A549 (cell line): ENCODE measurements at regions not wholly inside any gene's neighbourhood (a gene's known extent, or its start where the extent isn't known, plus 50 kb on each side); places are given as distances from the start of the nearest gene placed in this dataset.

Experiments
- ATAC-seq, 2 experiments: fragments of 200-7000 bp in 1 of 2; fragments of >200 bp in 1 of 2; cut with Nextera tagmentation in 1 of 2; cut with Tn5 transposase in 1 of 2; 3 replicates each; pipeline versions ENCODE4 v1.8.0 to v1.9.1; 2018 to 2020; ENCODE audit warnings: mild to moderate bottlenecking in 1 of 2, moderate library complexity in 1 of 2
- CTCF ChIA-PET: fragments of 300-600 bp; sonication (Branson Sonifier 250); formaldehyde crosslinking; extraction: SDS; loops from one replicate; lab custom pipeline; 2021; ENCODE audit warnings: antibody characterized with exemption, inconsistent platforms; lab: Yijun Ruan, JAX
- POLR2A ChIA-PET: fragments of 350-600 bp; formaldehyde crosslinking; extraction: SDS; loops from one replicate; lab custom pipeline; 2021; ENCODE audit warnings: antibody characterized with exemption, inconsistent platforms; lab: Yijun Ruan, JAX
- DNase-seq, 2 experiments: peaks; one replicate each; pipeline versions ENCODE4 v3.0.0 to v3.0.0-alpha.2; 2011 to 2016; ENCODE audit warnings: low read depth in 1 of 2, low spot score in 1 of 2
- FAIRE-seq: peaks from 2 replicates; lab custom pipeline; 2011; peaks lifted over from hg19 to GRCh38; lab: Jason Lieb, UNC
- H3K27ac ChIP-seq, 2 experiments: fragments of >200 bp; sonication (Bioruptor Twin); formaldehyde crosslinking; 3 replicates each; pipeline ENCODE4 v1.5.1; 2016 to 2017
- H3K4me1 ChIP-seq: fragments of >200 bp; sonication (Bioruptor Twin); formaldehyde crosslinking; 3 replicates; pipeline ENCODE4 v1.6.1; 2016
- H3K4me2 ChIP-seq: fragments of >200 bp; sonication (Bioruptor Twin); formaldehyde crosslinking; 3 replicates; pipeline ENCODE4 v1.6.1; 2016
- H3K4me3 ChIP-seq: fragments of >200 bp; sonication (Bioruptor Twin); formaldehyde crosslinking; 3 replicates; pipeline ENCODE4 v1.5.1; 2016
- H3K9me3 ChIP-seq: fragments of >200 bp; sonication (Bioruptor Twin); formaldehyde crosslinking; 3 replicates; pipeline ENCODE4 v1.6.1; 2016
- CBX8 ChIP-seq: fragments of 200-600 bp; sonication (generic); IDR thresholded peaks from 2 replicates; pipeline ENCODE4 v1.6.1; 2016
- CEBPB ChIP-seq, 2 experiments: fragments of >200 bp in 1 of 2; sonication (Bioruptor Twin) in 1 of 2; formaldehyde crosslinking in 1 of 2; IDR thresholded peaks; 2 replicates each; pipeline ENCODE4 v1.6.1; 2012 to 2016
- CHD4 ChIP-seq: fragments of 200-600 bp; sonication (generic); IDR thresholded peaks from 2 replicates; pipeline ENCODE4 v1.6.1; 2016; ENCODE audit warnings: antibody characterized with exemption, mild to moderate bottlenecking, borderline replicate concordance
- CTCF ChIP-seq: fragments of >200 bp; sonication (Bioruptor Twin); formaldehyde crosslinking; IDR thresholded peaks from 3 replicates; pipeline ENCODE4 v1.5.1; 2016
- EHF ChIP-seq: fragments of 250-450 bp; sonication (Bioruptor Pico); IDR thresholded peaks from 2 replicates; pipeline ENCODE4 v1.5.0; 2020; ENCODE audit warnings: mild to moderate bottlenecking
- FOSL2 ChIP-seq, 2 experiments: fragments of 450-650 bp in 1 of 2; fragments of >200 bp in 1 of 2; sonication (Bioruptor Twin) in 1 of 2; formaldehyde crosslinking; IDR thresholded peaks; 2 replicates each; pipeline versions ENCODE4 v1.5.0 to v1.6.1; 2016 to 2020; ENCODE audit warnings: mild to moderate bottlenecking in 1 of 2, moderate library complexity in 1 of 2
- FOXS1 ChIP-seq: fragments of 250-450 bp; sonication (Bioruptor Pico); IDR thresholded peaks from 2 replicates; pipeline ENCODE4 v1.5.0; 2020; ENCODE audit warnings: mild to moderate bottlenecking, moderate library complexity
- GATA3 ChIP-seq: IDR thresholded peaks from 2 replicates; pipeline ENCODE4 v1.6.1; 2012; ENCODE audit warnings: borderline replicate concordance
- HOXA7 ChIP-seq: fragments of 250-450 bp; sonication (Bioruptor Pico); IDR thresholded peaks from 2 replicates; pipeline ENCODE4 v1.5.0; 2020; ENCODE audit warnings: mild to moderate bottlenecking, moderate library complexity
- HOXB5 ChIP-seq: fragments of 250-450 bp; sonication (Bioruptor Pico); IDR thresholded peaks from 2 replicates; pipeline ENCODE4 v1.5.0; 2020; ENCODE audit warnings: mild to moderate bottlenecking, moderate library complexity
- KDM1A ChIP-seq: fragments of 200-600 bp; sonication (generic); IDR thresholded peaks from 2 replicates; pipeline ENCODE4 v1.6.1; 2016; ENCODE audit warnings: low read depth, mild to moderate bottlenecking
- MAFK ChIP-seq: fragments of 450-650 bp; IDR thresholded peaks from 2 replicates; pipeline ENCODE4 v1.6.1; 2014; ENCODE audit not compliant: partially characterized antibody
- NPAS2 ChIP-seq: fragments of 250-450 bp; sonication (Bioruptor Pico); IDR thresholded peaks from 2 replicates; pipeline ENCODE4 v1.8.0; 2022; ENCODE audit warnings: mild to moderate bottlenecking, moderate library complexity, borderline replicate concordance
- NR3C1 ChIP-seq: fragments of >200 bp; sonication (Bioruptor Twin); formaldehyde crosslinking; IDR thresholded peaks from 3 replicates; pipeline ENCODE4 v1.6.1; 2017
- PBX3 ChIP-seq: IDR thresholded peaks from 2 replicates; pipeline ENCODE4 v1.6.1; 2012
- POLR2AphosphoS2 ChIP-seq: conservative IDR thresholded peaks from 2 replicates; pipeline ENCODE4 v1.6.1; 2012; ENCODE audit warnings: low read length, improper control_type of control experiment, inconsistent platforms
- RAD21 ChIP-seq, 2 experiments: fragments of >200 bp in 1 of 2; sonication (Bioruptor Twin) in 1 of 2; formaldehyde crosslinking in 1 of 2; IDR thresholded peaks in 1 of 2; conservative IDR thresholded peaks in 1 of 2; 2 replicates in 1 of 2; 3 replicates in 1 of 2; pipeline ENCODE4 v1.6.1; 2012 to 2018; ENCODE audit warnings: inconsistent platforms in 1 of 2
- RARB ChIP-seq: fragments of 250-450 bp; sonication (Bioruptor Pico); IDR thresholded peaks from 2 replicates; pipeline ENCODE4 v1.8.0; 2021; ENCODE audit warnings: mild to moderate bottlenecking, moderate library complexity
- RFX5 ChIP-seq: fragments of 450-650 bp; IDR thresholded peaks from 2 replicates; pipeline ENCODE4 v1.7.1; 2014; ENCODE audit warnings: antibody characterized with exemption, mild to moderate bottlenecking, moderate library complexity
- RNF2 ChIP-seq: fragments of 200-600 bp; sonication (generic); IDR thresholded peaks from 2 replicates; pipeline ENCODE4 v1.6.1; 2016; ENCODE audit warnings: low read depth, mild to moderate bottlenecking, antibody characterized with exemption, moderate library complexity, borderline replicate concordance
- SREBF2 ChIP-seq: fragments of 450-650 bp; IDR thresholded peaks from 2 replicates; pipeline ENCODE4 v1.6.1; 2014; ENCODE audit warnings: mild to moderate bottlenecking, moderate library complexity
- TFCP2L1 ChIP-seq: fragments of 250-450 bp; sonication (Bioruptor Pico); IDR thresholded peaks from 2 replicates; pipeline ENCODE4 v1.5.0; 2021; ENCODE audit warnings: mild to moderate bottlenecking
- USF2 ChIP-seq: fragments of 450-650 bp; IDR thresholded peaks from 2 replicates; pipeline ENCODE4 v1.6.1; 2014; ENCODE audit warnings: antibody characterized with exemption
- ZSCAN20 ChIP-seq: fragments of 250-450 bp; sonication (Bioruptor Pico); IDR thresholded peaks from 2 replicates; pipeline ENCODE4 v1.8.0; 2022; ENCODE audit warnings: mild to moderate bottlenecking, moderate library complexity
- WGBS: methylation state at CpG from one replicate; pipeline ENCODE4 v1.1.6; 2017; ENCODE audit errors: missing lambda C conversion rate; 5-methylcytosine and 5-hydroxymethylcytosine counted together
- TF ChIP-seq, protein P1 (sequence below): fragments of 250-450 bp; sonication (Bioruptor Pico); IDR thresholded peaks from 2 replicates; pipeline ENCODE4 v1.5.0; 2020; ENCODE audit warnings: low read depth, mild to moderate bottlenecking, moderate library complexity
- TF ChIP-seq, protein P2 (sequence below): fragments of >200 bp; sonication (Bioruptor Twin); formaldehyde crosslinking; IDR thresholded peaks from 2 replicates; pipeline ENCODE4 v1.6.1; 2016

DNA sequence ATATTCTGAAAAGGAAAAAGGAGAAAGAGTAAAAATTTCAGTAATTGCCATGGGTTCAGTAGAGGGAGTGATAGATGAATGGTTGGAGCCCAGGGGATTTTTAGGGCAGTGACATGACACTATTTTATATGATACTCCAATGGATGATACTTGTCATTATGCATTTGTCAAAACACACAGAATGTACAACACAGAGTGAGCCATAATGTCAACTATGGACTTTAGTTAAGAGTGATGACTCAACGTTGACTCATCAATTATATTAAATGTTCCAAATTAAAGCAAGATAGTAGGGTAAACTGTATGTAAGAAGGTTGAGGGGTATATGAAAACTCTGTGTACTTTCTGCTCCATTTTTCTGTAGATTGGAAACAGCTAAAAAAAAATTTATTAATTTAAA lies 586.4 kb downstream of the TAF11L14 start (continued):
- no peak for TF ChIP-seq RNF2
- no peak for TF ChIP-seq RFX5

DNA sequence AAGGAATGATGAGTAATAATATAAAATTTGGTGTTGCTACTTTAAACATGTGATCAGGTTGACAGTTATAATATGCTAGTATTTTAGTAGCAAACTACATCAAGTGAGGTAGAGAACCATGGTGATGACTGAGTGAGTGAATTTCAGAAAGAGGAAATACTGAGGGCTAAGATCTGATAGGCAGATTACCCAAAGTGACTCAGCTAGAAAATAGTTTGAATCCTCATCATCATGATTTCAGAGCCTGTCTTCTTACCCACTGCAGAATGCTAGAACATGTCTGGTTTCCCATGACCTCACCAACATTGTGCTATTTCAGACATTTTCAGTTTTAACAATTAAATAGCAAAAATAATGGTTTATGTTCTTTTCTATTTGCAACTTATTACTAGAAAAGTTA lies 602.1 kb downstream of the TAF11L14 start:
- Histone ChIP-seq H3K4me1 (no peaks in the 10 kb centered on the region), H3K4me2 (no peak overlapping the region), H3K9me3 (peaks cover 3% of the 10 kb centered on the region; the same call in 1 of the 3 replicates), H3K27ac (no peak overlapping the region), H3K4me3 (no peak overlapping the region)
- ChIA-PET POLR2A (no interaction called here), CTCF (no interaction called here)
- peak in 1 of 2 experiments; percentile 10 for DNase-seq
- no peak for ATAC-seq
- no peak for FAIRE-seq
- TF ChIP-seq HOXB5 (CRISPR knock-in tag) (no peak), CEBPB (IDR thresholded peaks at IDR 0.05) (no peak), NR3C1 (no peak), EHF (CRISPR knock-in tag) (no peak), FOSL2 (IDR thresholded peaks at IDR 0.05) (no peak), FOSL2 (CRISPR knock-in tag; IDR thresholded peaks at IDR 0.05) (no peak), MAFK (no peak), CTCF (no peak), PBX3 (no peak), FOXS1 (CRISPR knock-in tag) (no peak), RARB (no peak)

- H3K27ac ChIP-seq, result no peak overlapping the region
- POLR2A ChIA-PET, result no interaction called here
- H3K4me3 ChIP-seq, result no peak overlapping the region
- CTCF ChIA-PET, result no interaction called here
- ATAC-seq (no peak), FAIRE-seq (no peak), DNase-seq (no peak)
- 0% methylated on average over 2 of the region's 2 CpGs for WGBS
- peaks cover 3% of the 10 kb centered on the region; the same call in 1 of the 3 replicates for H3K9me3 ChIP-seq
- no peaks in the 10 kb centered on the region for H3K4me1 ChIP-seq
- TF ChIP-seq RAD21 (conservative IDR thresholded peaks at IDR 0.05 in 1 of 2, IDR thresholded peaks at IDR 0.05 in 1 of 2) (no peak), ZSCAN20 (no peak), USF2 (no peak), GATA3 (no peak), CBX8 (no peak)
- no peak overlapping the region for H3K4me2 ChIP-seq
Observed at GRCh38 chr5:18238321-18238720, 604.1 kb downstream of the TAF11L14 start.

DNA sequence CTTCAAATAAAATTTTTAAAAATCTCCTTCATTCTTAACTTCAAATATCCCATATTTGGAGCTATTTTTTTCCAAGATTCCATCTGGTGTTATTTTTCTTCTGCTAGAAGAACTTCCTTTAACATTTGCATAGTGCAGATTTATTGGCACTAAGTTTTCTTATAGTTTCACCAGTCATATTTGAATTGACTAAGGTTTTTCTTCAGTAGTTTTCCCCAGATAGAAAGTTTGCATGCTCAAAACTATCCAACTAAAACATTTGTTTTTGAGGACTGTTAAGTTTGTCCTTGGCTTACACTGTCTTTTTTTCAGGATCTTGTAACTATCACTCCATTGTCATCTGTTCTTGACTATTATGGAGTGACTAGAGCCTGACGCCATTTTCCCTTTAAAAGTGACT lies 606.7 kb downstream of the TAF11L14 start:
- CTCF ChIA-PET, result no interaction called here
- Histone ChIP-seq H3K4me3 (no peak overlapping the region), H3K4me2 (no peak overlapping the region), H3K4me1 (no peaks in the 10 kb centered on the region), H3K9me3 (peaks cover 11% of the 10 kb centered on the region; the same call in 1 of the 3 replicates), H3K27ac (no peak overlapping the region)
- TF ChIP-seq USF2 (no peak), TFCP2L1 (CRISPR knock-in tag) (no peak), POLR2AphosphoS2 (no peak), FOXS1 (CRISPR knock-in tag) (no peak), PBX3 (no peak), HOXA7 (no peak), SREBF2 (no peak), RAD21 (conservative IDR thresholded peaks at IDR 0.05 in 1 of 2, IDR thresholded peaks at IDR 0.05 in 1 of 2) (no peak), ZSCAN20 (no peak), MAFK (no peak), CHD4 (no peak), KDM1A (no peak), NPAS2 (CRISPR knock-in tag) (no peak)
- TF ChIP-seq, protein P1, sequence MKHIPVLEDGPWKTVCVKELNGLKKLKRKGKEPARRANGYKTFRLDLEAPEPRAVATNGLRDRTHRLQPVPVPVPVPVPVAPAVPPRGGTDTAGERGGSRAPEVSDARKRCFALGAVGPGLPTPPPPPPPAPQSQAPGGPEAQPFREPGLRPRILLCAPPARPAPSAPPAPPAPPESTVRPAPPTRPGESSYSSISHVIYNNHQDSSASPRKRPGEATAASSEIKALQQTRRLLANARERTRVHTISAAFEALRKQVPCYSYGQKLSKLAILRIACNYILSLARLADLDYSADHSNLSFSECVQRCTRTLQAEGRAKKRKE, result no peak
- TF ChIP-seq, protein P2, sequence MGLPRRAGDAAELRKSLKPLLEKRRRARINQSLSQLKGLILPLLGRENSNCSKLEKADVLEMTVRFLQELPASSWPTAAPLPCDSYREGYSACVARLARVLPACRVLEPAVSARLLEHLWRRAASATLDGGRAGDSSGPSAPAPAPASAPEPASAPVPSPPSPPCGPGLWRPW, result no peak
- FAIRE-seq, result no peak
- POLR2A ChIA-PET, result no interaction called here
- no peak for ATAC-seq
- 13% methylated on average over 1 of the region's 1 CpG for WGBS
- DNase-seq, result no peak
